ENCODE measurements at regions not wholly inside any gene's neighbourhood (a gene's known extent, or its start where the extent isn't known, plus 50 kb on each side); places are given as distances from the start of the nearest gene placed in this dataset.
"Not testable (repeated sequence)": the region's sequence is repeated elsewhere in the genome, so short reads cannot be mapped to it uniquely, and the experiment has no call there.

- H3K27ac ChIP-seq: no peak overlapping the region
- TF ChIP-seq CTCF (IDR thresholded peaks at IDR 0.05) (no peak), ZFX (IDR thresholded peaks at IDR 0.05; ENCODE audit: borderline replicate concordance) (no peak)
These were observed 162.2 kb downstream of the TENT5A start for GRCh38 chr6:81590314-81590691.

DNA sequence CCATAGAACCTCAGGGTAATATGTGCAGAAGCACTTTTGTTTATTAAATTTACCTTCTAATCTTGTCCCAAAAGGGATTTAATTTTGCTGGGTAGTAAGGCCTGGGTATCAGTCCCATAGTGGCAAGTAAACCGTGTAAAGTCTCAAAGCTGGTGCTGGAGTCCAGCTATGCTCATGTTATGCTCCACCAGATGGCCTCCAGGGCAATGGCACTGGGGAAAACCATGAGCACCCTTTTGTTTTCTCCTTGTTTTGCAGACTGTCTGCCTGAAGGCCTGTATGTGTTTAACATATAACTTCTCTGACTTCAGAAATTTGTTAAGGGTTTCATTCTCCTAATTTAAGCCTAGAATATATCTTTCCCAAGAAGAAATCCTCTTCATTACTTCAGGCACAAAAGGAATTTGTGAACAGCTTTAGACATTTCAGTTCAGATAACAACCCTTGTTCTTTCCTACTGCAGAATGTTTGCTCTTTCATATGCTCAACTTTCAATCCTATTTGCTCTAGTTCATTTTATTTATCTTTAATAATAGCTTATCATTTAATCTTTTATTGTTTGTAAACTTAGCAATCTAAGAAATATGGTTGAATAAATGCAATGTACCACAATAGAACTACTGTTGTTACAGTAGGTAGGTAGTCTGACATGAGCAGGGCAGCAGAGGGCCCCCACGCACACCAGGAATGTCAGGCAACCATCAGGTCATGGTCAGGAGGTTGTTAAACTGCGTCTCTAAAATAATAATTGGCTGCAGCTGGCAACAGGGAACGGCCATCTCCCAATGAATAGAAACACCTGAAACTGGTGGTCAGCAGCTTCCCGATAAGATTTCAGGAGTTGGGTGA, 162.8 kb downstream of the TENT5A start:
- peak overlapping the region; percentile 52 for H3K27ac ChIP-seq
- no peak for TF ChIP-seq ZFX (IDR thresholded peaks at IDR 0.05; ENCODE audit: borderline replicate concordance)
- TF ChIP-seq CTCF (IDR thresholded peaks at IDR 0.05): peak; percentile 66

DNA sequence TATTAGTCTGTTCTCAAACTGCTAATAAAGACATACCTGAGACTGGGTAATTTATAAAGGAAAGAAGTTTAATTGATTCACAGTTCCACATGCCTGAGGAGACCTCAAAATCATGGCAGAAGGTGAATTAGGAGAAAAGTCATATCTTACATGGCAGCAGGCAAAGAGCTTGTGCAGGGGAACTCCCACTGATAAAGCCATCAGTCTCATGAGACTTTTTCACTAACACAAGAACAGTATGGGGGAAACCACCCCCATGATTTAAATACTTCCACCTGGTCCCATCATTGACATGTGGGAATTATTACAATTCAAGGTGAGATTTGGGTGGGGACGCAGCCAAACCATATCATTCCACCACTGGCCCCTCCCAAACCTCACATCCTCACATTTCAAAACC, 166.8 kb downstream of the TENT5A start:
- not testable (repeated sequence) for H3K27ac ChIP-seq

DNA sequence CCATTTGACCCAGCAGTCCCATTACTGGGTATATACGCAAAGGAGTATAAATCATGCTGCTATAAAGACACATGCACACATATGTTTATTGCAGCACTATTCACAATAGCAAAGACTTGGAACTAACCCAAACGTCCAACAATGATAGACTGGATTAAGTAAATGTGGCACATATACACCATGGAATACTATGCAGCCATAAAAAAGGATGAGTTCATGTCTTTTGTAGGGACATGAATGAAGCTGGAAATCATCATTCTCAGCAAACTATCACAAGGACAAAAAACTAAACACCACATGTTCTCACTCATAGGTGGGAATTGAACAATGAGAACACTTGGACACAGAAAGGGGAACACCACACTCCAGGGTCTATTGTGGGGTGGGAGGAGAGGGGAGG, 168.3 kb downstream of the TENT5A start:
- not testable (repeated sequence) for H3K27ac ChIP-seq

DNA sequence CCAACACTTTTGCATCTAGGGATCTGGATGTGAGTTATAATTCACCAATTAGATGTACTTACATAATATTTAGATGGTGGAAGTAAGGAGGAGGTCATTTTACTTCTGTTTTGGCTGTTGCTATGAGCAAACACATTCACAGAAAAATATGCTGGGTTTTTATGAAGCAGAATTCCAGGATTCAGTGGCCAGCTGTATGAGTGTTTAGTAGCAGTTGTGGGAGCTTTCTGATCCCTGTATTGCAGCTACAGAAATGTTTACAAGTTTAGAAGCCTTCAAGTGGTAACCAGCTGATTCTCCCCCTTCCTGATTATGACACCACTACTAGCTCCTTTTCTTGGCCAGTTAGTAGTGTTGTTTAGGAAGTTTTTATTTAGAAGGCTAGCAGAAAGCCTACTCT, 177.0 kb downstream of the TENT5A start:
- no peak overlapping the region for H3K27ac ChIP-seq
- no peak for TF ChIP-seq ZFX (IDR thresholded peaks at IDR 0.05; ENCODE audit: borderline replicate concordance)
- TF ChIP-seq CTCF (IDR thresholded peaks at IDR 0.05): no peak

- TF ChIP-seq ZFX (IDR thresholded peaks at IDR 0.05; ENCODE audit: borderline replicate concordance) (no peak), CTCF (IDR thresholded peaks at IDR 0.05) (no peak)
- no peak overlapping the region for H3K27ac ChIP-seq
These were observed 180.5 kb downstream of the TENT5A start for GRCh38 chr6:81572020-81572419.

- no peak overlapping the region for H3K27ac ChIP-seq
- TF ChIP-seq ZFX (IDR thresholded peaks at IDR 0.05; ENCODE audit: borderline replicate concordance) (no peak), CTCF (IDR thresholded peaks at IDR 0.05) (no peak)
These were observed 181.8 kb downstream of the TENT5A start for GRCh38 chr6:81570681-81571080.

DNA sequence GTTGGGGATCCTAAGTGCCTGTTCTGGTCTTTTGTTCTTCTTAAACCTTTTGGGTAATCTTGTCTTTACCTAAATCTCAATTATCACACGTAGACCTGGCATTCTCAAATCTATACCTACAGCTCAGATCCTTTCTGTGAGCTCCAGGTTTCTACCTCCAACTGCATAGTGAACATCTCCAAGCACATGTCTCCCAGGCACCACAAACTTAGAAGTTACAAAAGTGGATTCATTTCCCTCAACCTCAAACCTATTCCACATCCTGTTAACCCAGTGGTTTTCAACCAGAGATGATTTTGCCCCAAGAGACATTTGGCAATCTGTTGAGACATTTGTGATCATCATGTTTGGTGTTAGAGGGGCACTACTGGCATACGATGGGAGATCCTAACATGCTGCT, 183.5 kb downstream of the TENT5A start:
- no peak for TF ChIP-seq ZFX (IDR thresholded peaks at IDR 0.05; ENCODE audit: borderline replicate concordance)
- no peak overlapping the region for H3K27ac ChIP-seq

DNA sequence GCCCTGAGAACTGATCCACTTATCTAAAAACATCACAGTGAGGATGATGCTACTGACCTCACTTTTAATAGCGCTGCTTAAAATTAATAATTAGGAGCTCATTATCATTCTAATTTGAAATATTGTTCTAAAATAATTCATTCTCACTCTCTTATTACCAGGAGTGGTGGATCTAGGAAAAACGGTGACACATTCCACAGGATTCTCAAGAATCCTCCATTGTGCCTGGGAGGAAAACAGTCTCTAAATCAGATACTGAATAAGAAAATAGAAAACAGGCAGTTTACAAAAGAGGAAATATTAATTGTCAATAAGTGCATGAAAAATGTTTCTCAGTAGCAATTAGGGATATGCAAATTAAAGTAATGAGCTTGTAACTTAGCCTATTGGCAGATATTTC, 187.4 kb downstream of the TENT5A start:
- no peak overlapping the region for H3K27ac ChIP-seq
- TF ChIP-seq ZFX (IDR thresholded peaks at IDR 0.05; ENCODE audit: borderline replicate concordance) (no peak), CTCF (IDR thresholded peaks at IDR 0.05) (no peak)

Data from 22Rv1 (cell line).